Cardiac fibroblast (primary cell): ENCODE measurements at regions not wholly inside any gene's neighbourhood (a gene's known extent, or its start where the extent isn't known, plus 50 kb on each side); places are given as distances from the start of the nearest gene placed in this dataset.
A peak's percentile ranks its signal among the peaks of the same experiment; 100 is the strongest.

Experiments
- DNase-seq, 2 donors: peaks; one replicate each; pipeline versions ENCODE4 v3.0.0 to v3.0.0-alpha.2; 2010; ENCODE audit warnings: low read depth in 2 of 2
- H3K4me3 ChIP-seq, 2 donors: replicated peaks in 1 of 2; 1 replicate in 1 of 2; 2 replicates in 1 of 2; pipeline ENCODE4 v1.5.1; 2011; ENCODE audit warnings: low read depth in 2 of 2, low read length in 2 of 2, mild to moderate bottlenecking in 2 of 2, moderate library complexity in 1 of 2
- CTCF ChIP-seq: IDR thresholded peaks from one replicate; pipeline ENCODE4 v1.5.1; 2011; ENCODE audit warnings: low read depth, mild to moderate bottlenecking, low read length, inconsistent platforms

- no peak for TF ChIP-seq CTCF
- no peak for DNase-seq
- no peak overlapping the region for H3K4me3 ChIP-seq
Observed at GRCh38 chr15:70181626-70182255, 84.0 kb upstream of the TLE3 start.

- TF ChIP-seq CTCF = no peak
- DNase-seq = no peak
- H3K4me3 ChIP-seq = no peak overlapping the region
Observed at GRCh38 chr15:70180186-70180875, 82.6 kb upstream of the TLE3 start.

GRCh38 chr15:70179309-70179892 lies 81.7 kb upstream of the TLE3 start:
- peak in 1 of 2 donors; percentile 42 for DNase-seq
- TF ChIP-seq CTCF = no peak
- no peak overlapping the region for H3K4me3 ChIP-seq

DNA sequence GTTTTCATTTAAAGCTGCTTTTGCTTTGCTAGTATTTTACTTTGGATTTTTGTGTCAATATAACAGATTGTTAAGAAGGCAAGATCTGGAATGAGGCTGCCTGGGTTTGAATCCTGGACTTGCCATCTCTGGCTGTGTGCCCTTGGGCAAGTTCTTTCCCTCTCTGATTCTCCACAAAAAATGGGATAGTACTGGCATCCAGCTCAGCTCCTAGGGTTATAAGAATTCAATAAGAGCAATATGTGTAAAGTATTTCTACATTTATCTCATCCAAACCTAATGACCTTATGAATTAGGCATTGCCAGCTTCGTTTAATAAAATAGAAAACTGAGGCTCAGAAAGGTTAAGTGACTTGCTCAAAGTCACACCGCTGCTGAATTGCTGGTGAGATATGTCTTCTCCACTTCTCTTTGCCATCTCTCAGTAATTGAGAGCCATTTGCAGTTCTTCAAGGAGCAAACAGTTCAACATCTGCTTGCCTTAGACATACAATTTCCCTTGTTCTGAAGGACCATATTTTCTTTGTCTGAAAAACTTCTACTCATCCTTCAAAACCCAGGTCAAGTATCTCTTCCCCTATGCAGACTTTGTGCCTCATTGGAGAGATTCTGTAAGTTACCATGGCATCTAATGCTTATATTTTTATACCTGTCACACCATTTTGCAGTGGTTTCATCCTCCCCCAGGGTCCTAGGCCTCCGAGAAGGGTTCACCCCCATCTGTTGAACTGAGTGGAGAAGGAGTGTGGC lies 80.8 kb upstream of the TLE3 start:
- no peak overlapping the region for H3K4me3 ChIP-seq
- DNase-seq = no peak
- TF ChIP-seq CTCF = no peak

GRCh38 chr15:70172566-70173225 lies 75.0 kb upstream of the TLE3 start:
- TF ChIP-seq CTCF = no peak
- no peak overlapping the region for H3K4me3 ChIP-seq
- DNase-seq = no peak

DNA sequence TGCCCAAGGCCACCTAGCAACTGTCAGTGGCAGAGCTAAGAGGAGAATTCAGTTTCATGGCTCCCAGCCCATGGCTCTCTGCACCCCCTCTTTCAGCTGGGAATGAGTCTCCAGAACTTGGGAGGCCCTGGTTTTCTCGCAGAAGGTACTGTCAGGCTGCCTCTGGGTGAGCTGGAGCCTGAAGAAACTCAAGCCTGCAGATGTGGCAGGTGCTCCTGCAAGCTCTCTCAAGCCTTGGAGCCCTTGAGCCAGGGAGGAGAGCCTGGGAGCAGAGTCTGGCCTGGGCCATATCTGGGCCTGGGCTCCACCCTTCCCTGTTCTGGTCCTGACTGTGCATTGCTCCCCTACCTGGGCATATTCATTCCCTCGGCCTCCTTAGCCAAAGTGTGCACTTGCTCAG lies 74.4 kb upstream of the TLE3 start:
- no peak overlapping the region for H3K4me3 ChIP-seq
- no peak for DNase-seq
- TF ChIP-seq CTCF = no peak
